Ishikawa (cell line): ENCODE measurements at regions not wholly inside any gene's neighbourhood (a gene's known extent, or its start where the extent isn't known, plus 50 kb on each side); places are given as distances from the start of the nearest gene placed in this dataset.

Source experiments
- CEBPB ChIP-seq: IDR thresholded peaks from 2 replicates; pipeline ENCODE4 v1.6.1; 2012
- CREB1 ChIP-seq: IDR thresholded peaks from 2 replicates; pipeline ENCODE4 v1.6.1; 2012; ENCODE audit warnings: low read depth
- EGR1 ChIP-seq: IDR thresholded peaks from 2 replicates; pipeline ENCODE4 v1.6.1; 2012
- EP300 ChIP-seq: IDR thresholded peaks from 2 replicates; pipeline ENCODE4 v1.6.1; 2012; ENCODE audit warnings: borderline replicate concordance
- FOXM1 ChIP-seq: IDR thresholded peaks from 2 replicates; pipeline ENCODE4 v1.6.1; 2012; ENCODE audit warnings: low read depth, borderline replicate concordance
- MAX ChIP-seq: IDR thresholded peaks from 2 replicates; pipeline ENCODE4 v1.6.1; 2012
- NFIC ChIP-seq: IDR thresholded peaks from 2 replicates; pipeline ENCODE4 v1.6.1; 2012
- RAD21 ChIP-seq: IDR thresholded peaks from 2 replicates; pipeline ENCODE4 v1.6.1; 2012; ENCODE audit warnings: low read depth
- REST ChIP-seq: IDR thresholded peaks from 2 replicates; pipeline ENCODE4 v1.6.1; 2012; ENCODE audit warnings: low read depth, mild to moderate bottlenecking
- TAF1 ChIP-seq: IDR thresholded peaks from 2 replicates; pipeline ENCODE4 v1.6.1; 2012; ENCODE audit warnings: low read depth, mild to moderate bottlenecking
- TCF12 ChIP-seq: IDR thresholded peaks from 2 replicates; pipeline ENCODE4 v1.6.1; 2012; ENCODE audit warnings: low read depth
- TEAD4 ChIP-seq: IDR thresholded peaks from 2 replicates; pipeline ENCODE4 v1.6.1; 2012
- USF1 ChIP-seq: IDR thresholded peaks from 2 replicates; pipeline ENCODE4 v1.6.1; 2012
- YY1 ChIP-seq: IDR thresholded peaks from 2 replicates; pipeline ENCODE4 v1.6.1; 2012; ENCODE audit warnings: low read depth
- ZBTB7A ChIP-seq: IDR thresholded peaks from 2 replicates; pipeline ENCODE4 v1.6.1; 2012; ENCODE audit warnings: low read depth

GRCh38 chr18:44258576-44258975 is 422.1 kb upstream of the SETBP1 start:
- TF ChIP-seq TCF12 (no peak), ZBTB7A (no peak), USF1 (no peak), CREB1 (no peak), EP300 (no peak), MAX (no peak), YY1 (no peak)

- TF ChIP-seq USF1 (no peak), YY1 (no peak), CEBPB (no peak), ZBTB7A (no peak), FOXM1 (no peak), MAX (no peak), CREB1 (no peak), TAF1 (no peak), REST (no peak), EGR1 (no peak), TCF12 (no peak), RAD21 (no peak)
Observed at GRCh38 chr18:44259610-44260009, 421.1 kb upstream of the SETBP1 start.

- TF ChIP-seq CREB1 (no peak), EGR1 (no peak), CEBPB (no peak), TEAD4 (no peak), TCF12 (no peak), NFIC (no peak), TAF1 (no peak), FOXM1 (no peak), YY1 (no peak), RAD21 (no peak), USF1 (no peak), REST (no peak), ZBTB7A (no peak), MAX (no peak), EP300 (no peak)
Observed at GRCh38 chr18:44265437-44265836, 415.3 kb upstream of the SETBP1 start.

- no peak for TF ChIP-seq TEAD4
- TF ChIP-seq ZBTB7A: no peak
- TF ChIP-seq EP300: no peak
- TF ChIP-seq FOXM1: no peak
- no peak for TF ChIP-seq TCF12
- no peak for TF ChIP-seq YY1
- TF ChIP-seq CREB1: no peak
- TF ChIP-seq NFIC: no peak
- no peak for TF ChIP-seq REST
- TF ChIP-seq MAX: no peak
- no peak for TF ChIP-seq TAF1
- no peak for TF ChIP-seq RAD21
- no peak for TF ChIP-seq CEBPB
- TF ChIP-seq EGR1: no peak
- no peak for TF ChIP-seq USF1
Observed at GRCh38 chr18:44273298-44273697, 407.4 kb upstream of the SETBP1 start.
